DLD1 (cell line): ENCODE measurements at regions not wholly inside any gene's neighbourhood (a gene's known extent, or its start where the extent isn't known, plus 50 kb on each side); places are given as distances from the start of the nearest gene placed in this dataset.
"Not testable (repeated sequence)": the region's sequence is repeated elsewhere in the genome, so short reads cannot be mapped to it uniquely, and the experiment has no call there.

Experiments used
- in situ Hi-C: cut with HindIII; loops from 2 replicates; pipeline ENCODE4 v1.10.0; 2017; ENCODE audit warnings: low sequenced_read_pairs

DNA sequence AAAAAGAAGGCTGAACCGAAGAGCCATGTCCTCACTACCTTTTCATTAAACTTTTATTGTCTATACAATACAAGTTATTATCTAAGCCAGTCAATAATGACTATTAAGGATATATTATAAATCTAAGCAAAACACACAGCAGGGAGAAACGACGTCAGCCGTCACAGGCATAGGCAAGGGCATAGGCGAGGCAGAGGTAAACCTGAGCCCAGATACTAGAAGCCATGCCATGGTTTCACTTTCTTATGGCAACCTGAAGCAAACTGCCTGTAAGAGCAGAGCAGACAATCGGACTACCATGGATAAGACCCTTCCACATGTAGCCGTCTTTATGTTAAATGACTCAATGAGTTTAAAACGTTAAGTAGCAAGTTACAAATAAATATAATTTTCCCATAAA lies 238.5 kb upstream of the ZNF521 start:
- in situ Hi-C loops: no loop called here

DNA sequence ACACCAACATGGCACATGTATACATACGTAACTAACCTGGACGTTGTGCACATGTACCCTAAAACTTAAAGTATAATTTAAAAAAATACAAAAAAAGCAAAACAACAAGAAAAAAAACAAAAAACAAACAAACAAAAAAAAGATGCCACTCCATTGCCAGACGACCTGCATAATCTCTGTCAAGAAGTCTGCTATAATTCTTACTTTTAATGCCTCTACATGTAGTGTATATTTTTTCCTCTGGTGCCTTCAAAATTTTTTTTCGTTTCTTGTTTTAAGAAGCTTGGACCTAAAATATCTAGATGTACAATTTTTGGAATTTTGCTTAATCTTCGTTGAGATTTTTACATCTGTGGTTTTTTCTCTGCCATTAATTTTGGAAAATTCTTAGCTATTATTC lies 235.6 kb upstream of the ZNF521 start:
- in situ Hi-C loops: no loop called here

DNA sequence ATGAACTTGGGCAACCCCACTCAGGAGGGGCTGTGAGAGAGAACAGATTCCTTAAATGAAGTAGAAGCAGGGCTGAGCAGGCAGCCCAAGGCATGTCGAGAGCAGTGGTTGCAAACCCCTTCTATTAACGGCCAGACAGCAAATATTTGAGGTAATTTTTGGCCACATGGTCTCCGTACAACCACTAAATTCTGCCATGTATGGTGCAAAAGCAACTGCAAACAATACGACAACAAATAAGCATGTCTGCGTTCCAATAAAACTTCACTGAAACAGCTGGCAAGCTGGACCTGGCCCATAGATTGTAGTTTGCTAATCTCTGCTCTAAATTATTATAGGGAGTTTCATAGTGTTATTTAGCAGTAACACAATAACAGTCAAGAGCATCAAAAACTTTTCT lies 217.0 kb upstream of the ZNF521 start:
- in situ Hi-C loops: no loop called here

DNA sequence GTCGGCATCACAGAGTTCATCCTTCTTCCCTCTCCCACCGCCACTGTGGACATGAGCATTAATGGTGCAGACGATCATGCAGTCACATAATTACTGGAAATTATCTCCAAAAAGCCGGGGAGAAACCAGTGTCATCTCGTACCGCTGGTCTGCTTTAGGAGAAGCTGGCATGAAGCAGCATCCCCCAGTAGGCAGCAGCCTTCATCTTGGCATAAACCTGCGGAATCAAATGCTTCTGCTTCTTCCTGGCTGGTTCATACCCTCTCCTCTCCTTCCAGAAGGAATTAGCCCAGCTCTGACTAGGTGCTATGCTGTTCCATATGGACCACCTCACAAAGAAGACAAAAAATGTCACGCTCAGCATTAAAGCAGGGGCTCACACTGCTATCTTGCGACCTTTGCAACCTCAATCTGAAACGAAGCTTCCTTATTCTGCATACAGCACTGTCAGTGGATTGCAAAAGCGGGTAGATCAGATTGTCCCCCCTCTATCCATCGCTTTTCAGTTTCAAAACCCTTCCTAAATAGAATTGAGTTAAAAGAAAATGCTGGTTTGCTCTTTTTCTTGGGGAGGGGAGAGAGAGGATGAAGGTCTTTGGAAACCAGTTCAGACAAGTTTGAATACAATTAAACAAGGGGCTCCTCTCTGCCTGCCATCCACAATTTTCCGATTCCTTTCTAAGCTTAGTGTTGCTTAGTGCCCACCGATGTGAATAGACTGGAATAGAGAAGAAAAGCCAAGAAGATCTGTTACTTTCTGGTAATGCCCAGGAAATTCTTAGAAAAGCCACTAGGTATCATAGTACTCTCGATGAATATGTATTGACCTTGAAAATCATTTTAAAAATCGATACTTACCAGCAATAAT lies 212.1 kb upstream of the ZNF521 start:
- in situ Hi-C loops: no loop called here

DNA sequence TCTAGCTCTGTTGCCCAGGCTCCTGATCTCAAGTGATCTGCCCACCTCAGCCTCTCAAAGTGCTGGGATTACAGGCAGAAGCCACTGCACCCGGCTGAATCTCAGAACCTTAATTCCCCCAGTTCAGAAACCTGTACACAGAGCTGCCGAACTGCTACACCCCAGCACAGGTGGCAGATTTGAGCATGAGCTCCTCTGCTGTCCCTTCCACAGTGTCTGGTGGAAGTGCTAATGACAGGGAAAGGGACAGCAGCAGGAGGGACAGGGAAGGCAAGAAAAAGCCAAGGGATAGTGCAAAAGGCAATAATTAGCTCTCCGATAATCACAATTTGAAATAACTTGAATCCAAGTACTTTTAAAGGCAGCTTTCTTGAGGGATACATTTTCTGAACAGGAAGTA lies 211.4 kb upstream of the ZNF521 start:
- in situ Hi-C loops: no loop called here

DNA sequence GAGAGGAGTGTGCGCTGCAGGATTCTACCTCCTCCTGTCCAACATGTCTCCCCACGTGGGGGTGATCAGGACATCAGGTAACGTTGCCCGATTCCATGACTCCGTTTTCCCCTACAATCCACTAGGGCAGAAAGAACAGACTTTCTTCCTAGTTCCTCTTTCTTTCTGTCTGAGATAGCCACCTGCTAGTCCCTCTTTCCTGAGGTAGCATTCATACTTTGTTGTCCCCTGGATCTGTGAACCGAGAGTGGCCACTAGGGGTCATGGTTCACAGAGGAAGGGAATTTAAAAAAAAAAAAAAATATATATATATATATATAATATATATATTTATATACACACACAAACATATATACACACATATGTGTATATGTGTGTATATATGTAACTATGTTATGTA lies 210.0 kb upstream of the ZNF521 start:
- in situ Hi-C loops: no loop called here

DNA sequence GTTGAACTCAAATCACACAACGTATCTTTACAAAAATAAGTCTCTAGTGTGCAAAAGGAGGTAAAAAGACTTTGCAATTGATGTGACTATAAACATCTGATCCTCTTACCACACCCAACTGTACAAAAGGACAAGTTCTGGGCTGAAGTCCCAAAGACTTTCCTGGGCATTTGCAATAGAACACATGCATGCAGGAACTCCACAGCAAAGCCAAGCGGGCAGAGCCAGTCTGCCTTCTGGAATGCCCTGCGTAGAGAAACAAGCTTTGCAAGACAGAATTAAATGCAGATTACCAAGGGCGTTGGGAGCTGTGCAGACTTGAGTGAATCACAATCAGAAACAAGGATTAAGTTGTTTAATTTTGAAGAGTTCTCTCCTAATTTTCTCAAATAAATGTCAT lies 208.4 kb upstream of the ZNF521 start:
- in situ Hi-C loops: no loop called here

DNA sequence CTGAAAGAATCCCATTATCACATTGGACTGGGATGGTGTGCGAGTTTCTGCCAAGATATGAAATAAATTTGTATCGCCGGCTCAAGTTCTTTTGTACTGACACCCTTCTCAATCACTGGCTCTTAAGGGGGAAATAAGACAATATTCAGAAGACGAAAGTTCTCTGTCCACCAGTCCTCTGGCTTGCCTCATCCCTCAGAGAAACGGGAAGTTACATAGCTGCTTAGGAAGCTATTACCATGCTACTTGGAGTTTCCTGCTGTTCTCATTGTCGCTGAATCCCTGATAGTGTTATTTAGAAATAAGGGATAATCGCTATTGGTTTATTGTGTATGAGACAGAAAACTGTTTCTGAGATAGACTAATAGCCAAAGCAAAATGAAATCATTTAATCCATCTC lies 205.0 kb upstream of the ZNF521 start:
- in situ Hi-C loops: no loop called here

DNA sequence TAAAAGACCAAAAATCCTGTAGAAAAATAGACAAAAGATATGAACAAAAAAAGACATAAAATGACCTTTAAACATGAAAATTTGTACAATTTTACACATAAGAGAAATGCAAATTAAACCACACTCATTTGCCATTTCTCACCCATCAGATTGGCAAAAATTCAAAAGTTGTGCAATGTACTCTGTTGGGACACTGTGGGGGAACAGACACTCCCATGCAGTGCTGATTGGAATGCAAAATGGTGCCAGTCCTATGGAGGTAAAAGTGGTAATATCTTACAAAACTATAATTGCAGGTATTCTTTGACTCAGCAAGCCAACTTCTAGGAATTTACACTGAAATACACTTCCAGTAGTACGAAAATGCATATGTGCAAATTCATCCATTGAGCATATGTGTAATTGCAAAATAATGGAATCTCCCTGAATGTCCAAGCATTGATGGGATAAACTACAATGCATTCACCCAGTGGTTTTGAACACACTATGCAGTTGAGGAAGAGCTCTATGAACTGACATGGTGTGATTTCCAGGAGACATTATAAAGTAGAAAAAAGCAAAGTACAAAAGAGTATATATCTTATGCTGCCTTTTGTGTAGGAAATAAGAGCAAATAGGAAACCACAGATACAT lies 201.8 kb upstream of the ZNF521 start:
- in situ Hi-C loops: no loop called here

DNA sequence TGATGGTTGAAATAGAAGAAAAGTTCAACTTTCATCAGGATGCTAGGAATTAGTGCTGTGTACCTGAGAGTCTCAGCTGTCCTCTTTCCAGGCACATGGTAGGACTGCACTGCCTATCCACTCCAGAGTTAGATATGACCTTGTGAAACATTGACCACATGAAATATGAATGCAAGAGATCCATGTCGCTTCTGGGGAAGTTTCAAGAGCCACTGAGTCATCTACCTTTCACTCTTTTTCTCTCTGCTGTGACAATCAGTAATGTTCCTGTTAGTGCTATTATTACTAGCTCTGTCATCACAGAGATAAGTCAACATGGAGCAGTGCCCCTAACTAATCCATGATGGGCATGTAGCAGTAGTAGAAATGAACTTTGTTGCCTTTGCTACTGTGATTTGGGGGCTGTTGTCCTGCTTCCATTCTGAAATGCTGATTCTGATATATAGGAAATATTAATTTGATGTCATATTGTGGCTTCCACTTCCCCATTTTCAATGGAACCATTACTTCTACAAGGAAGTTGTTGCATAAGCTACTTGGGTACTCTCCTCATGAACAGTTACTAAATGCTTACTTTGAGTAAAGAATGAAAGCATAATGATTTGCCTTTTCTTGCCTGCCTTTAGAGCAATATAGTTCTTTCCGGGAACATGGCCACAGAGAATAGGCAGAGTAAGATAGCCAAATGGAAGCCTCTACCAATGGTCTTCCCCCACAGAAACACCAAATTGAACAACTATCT lies 192.8 kb upstream of the ZNF521 start:
- in situ Hi-C loops: no loop called here

DNA sequence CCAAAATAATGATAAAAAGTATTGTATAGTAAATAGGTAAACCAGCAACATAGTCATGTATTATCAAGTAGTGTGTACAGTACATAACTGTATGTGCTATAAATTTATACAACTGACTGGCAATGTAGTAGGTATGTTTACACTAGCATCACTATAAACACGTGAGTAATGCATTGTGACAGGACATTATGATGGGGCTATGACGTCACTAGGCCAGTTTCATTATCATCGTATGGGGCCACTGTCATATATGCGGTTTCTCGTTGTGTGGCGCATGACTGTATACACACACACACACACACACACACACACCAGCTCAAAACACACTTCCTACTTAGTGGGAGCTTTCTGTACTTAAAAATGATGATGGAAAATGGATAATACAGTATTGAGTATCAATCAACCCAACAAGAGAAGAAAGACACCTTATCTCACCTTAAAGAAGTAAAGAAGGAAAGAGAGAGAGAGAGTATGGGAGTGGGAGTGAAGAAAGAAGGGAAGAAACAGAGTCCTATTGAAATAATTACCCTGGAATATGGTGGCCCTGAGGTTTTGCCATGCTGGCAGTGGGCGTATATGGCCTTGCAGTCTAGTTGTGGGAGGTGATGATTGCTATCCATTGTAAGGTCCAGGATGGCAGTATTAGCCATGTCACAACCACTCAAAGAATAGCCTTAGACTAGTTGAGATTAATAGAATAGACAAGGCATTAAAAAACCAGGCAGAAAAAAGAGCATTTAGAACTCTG lies 186.4 kb upstream of the ZNF521 start:
- in situ Hi-C loops: no loop called here

DNA sequence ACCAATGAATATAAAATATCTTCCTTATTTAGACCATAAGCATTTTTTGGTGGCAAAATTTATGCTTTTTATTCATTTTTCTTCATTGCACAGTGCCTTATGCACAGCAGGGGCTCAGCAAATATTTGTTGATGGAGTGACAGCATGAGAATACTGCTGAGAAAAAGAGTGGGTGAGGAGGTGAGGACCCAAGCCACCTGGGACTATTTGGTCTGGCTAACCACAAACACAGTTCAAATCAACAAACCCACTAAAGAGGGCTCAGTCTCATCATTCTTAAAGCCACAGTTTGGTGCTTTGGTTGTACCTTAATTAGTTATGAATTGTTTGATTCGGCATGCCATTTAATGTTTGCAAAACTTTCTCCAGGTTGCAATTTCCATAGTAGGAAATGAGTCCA lies 183.5 kb upstream of the ZNF521 start:
- in situ Hi-C loops: no loop called here

DNA sequence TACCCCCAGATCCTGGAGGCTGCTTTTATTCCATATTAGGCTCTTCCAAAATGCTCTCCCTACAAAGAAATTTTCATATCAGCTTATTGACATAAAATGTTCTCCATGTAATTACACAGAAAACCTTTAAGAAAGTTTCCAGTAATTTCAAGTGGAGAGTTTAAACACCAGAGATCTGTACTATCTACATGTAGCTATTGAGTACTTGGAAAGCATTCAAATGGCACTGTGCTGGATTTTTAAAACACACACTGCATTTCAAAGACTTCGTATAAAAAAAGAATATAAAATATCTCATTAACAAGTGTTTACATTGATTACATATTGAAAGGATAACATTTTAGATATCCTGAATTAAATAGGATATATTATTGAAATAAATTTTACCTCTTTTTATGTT lies 182.4 kb upstream of the ZNF521 start:
- in situ Hi-C loops: no loop called here

DNA sequence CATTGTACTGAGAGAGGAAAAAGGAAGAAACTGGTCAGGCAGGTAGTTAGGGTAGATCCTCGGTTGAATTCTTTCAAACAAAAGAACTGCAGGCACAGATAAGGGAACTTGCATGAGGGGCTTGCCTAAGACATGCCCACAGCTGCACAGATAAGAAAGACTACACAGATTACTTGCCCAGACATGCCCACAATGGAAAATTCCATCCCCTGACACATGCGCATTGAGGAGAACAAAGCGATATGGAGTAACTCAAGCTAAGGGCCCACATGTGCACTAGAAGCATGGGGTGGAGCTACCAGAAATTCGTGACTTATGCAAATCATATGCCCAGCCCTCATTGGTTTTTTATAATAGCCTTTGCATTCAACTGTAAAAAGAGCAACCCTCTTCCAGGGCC lies 181.3 kb upstream of the ZNF521 start:
- in situ Hi-C loops: no loop called here

DNA sequence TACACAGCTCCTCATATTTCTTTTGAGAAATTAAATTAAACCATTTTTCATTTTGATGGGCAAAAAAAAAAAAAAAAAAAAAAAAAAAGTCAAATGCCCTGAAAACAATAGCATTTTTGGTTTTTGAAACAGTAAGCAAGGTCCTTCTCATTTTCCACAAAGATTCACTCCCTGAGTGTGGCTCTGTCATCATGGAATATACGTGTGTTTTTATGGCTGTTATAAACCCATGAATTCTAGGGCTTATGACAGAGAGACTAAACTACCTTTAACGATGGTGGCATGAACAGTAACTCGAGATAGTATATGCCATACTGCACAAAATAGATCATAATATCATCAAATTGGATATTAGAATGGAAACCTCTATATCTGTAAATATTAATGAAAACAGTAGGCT lies 179.2 kb upstream of the ZNF521 start:
- in situ Hi-C loops: no loop called here

DNA sequence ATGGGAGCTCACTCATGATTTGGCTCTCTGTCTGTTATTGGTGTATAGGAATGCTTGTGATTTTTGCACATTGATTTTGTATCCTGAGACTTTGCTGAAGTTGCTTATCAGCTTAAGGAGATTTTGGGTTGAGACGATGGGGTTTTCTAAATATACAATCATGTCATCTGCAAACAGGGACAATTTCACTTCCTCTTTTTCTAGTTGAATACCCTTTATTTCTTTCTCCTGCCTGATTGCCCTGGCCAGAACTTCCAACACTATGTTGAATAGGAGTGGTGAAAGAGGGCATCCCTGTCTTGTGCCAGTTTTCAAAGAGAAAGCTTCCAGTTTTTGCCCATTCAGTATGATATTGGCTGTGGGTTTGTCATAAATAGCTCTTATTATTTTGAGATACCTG lies 173.8 kb upstream of the ZNF521 start:
- in situ Hi-C loops: not testable (repeated sequence)

DNA sequence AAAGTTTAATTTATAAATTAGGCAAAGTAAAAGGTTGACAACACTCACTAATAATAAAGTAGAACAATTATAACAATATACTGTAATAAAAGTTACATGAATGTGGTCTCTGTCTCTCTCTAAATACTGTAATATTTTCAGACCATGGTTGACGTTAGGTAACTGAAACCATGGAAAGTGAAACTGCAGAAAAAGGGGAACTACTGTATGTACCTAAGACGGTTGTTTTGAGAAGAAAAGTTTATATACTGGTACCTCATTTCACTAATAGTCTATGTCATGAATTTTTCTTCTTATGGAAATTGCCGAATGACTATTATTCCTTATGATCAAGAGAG lies 166.7 kb upstream of the ZNF521 start:
- in situ Hi-C loops: no loop called here

DNA sequence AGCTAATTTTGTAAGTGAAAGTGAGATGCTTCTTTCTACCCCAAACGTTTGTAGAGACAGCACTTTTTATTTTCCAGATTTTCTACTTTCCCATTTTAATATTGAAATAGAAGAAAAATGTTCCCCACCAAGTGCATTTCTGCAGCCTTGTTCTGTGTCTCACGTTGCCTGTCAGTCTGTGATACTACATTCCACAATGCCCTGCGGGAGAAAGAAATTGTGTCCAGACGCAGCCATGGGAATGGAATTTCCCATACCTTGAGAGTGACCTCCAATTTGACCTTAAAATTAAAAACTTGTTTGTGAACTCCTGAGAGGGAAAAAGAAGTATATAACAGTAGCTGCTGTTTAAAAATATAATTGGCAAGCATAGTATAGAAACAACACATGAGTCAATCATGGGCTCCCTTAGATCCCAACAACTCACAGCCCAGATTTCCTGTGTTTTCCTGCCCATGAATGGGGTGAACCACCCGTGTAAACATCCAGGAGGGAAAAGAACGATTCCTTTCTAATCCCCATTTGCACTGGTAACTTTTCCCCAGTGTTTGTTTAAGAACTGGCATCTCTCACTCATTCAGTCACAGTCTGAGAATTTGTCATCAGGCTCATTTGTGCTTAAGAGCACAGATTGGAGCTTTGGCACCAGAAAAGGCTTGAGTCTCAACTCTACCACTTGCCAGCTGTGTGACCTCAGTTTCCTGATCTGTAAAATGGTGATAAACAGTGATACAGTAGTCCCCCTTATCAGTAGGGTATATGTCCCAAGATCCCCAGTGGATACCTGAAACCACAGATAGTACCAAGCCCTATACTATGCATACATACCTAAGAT lies 166.1 kb upstream of the ZNF521 start:
- in situ Hi-C loops: no loop called here

DNA sequence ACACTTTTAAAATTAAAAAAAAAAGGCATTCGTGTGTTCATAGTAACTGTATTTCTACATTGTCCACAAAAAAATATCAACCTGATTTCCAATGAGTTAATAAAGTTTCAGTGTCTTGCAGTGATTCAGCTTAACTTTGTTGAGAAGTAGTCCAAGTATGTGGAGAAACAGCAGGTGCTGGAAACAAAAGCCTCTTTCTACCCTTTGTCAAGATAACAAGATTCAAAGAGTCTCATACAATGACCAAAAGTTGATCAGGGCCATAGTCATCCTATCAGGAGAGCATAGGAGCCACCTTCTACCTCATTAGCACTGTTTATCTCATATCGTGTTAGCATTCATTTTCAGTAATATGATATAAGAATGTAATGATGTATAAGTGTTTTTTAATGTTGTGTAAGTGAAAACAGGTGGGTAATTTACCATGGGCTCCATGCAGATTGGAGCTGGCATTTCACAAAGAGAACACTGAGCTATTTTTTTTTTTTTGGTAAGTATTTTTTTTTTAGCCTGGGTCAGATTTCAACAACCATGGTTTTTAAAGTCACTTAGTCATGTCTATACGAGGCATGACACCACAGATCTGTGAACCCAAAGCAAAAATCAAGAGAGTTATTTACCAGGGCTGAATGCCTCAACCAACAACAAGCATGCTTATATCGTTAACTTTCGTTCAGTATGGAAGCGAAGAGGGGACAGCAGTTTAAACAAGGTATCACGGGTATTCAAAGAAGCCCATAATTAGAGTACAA lies 165.0 kb upstream of the ZNF521 start:
- in situ Hi-C loops: no loop called here

DNA sequence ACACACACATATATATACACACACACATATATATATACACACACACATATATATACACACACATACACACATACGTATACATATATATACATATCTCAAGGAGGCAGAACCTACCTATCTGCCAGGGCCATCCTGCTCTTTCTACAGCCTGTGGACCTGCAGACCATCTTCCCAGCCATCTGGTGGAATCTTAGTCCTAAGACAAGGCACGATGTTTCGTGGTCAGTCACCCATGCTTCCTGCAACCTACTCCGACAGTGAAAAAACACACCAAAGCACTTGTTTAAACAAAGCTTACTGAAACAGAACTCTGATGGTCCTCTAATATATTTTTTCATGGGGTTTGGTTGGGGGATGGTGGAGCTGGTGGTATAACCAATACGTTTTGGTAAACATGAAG lies 164.2 kb upstream of the ZNF521 start:
- in situ Hi-C loops: no loop called here
